PC-3 (cell line): ENCODE measurements at regions not wholly inside any gene's neighbourhood (a gene's known extent, or its start where the extent isn't known, plus 50 kb on each side); places are given as distances from the start of the nearest gene placed in this dataset.

Experiments used
- EZH2 ChIP-seq: fragments of 300-600 bp; sonication (generic); IDR thresholded peaks from one replicate; pipeline ENCODE4 v1.6.1; 2017; ENCODE audit warnings: antibody characterized with exemption, mild to moderate bottlenecking, low read length; ENCODE audit not compliant: unreplicated experiment
- EZH2phosphoT487 ChIP-seq: fragments of 300-600 bp; sonication (generic); IDR thresholded peaks from 2 replicates; pipeline ENCODE4 v1.6.1; 2018; ENCODE audit warnings: mild to moderate bottlenecking, antibody characterized with exemption, low read length, borderline replicate concordance
- TF ChIP-seq, protein P1 (sequence below): fragments of 300-600 bp; sonication (generic); conservative IDR thresholded peaks from 2 replicates; pipeline ENCODE4 v1.5.1; 2017; ENCODE audit warnings: antibody characterized with exemption, low read depth, mild to moderate bottlenecking, low read length

DNA sequence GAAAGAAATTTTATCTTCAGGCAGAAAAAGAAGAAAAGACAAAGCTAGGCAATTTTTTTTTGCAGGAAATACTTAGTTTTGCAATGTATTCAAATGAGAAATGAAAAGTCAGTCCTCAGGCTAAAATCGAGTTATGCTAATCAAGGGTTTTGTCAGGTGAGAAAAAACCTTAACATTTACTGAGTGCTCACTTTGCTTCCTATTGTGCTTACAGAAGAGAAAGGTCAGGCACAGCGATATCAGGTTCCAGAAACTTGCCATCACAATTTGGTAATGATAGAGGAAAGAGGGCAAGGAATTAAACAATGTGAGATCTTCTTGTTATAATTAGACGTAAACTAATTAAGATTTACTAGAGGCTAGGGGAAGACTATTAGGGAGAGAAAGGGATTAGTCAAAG is 431.7 kb upstream of the CTNND2 start:
- TF ChIP-seq, protein P1, sequence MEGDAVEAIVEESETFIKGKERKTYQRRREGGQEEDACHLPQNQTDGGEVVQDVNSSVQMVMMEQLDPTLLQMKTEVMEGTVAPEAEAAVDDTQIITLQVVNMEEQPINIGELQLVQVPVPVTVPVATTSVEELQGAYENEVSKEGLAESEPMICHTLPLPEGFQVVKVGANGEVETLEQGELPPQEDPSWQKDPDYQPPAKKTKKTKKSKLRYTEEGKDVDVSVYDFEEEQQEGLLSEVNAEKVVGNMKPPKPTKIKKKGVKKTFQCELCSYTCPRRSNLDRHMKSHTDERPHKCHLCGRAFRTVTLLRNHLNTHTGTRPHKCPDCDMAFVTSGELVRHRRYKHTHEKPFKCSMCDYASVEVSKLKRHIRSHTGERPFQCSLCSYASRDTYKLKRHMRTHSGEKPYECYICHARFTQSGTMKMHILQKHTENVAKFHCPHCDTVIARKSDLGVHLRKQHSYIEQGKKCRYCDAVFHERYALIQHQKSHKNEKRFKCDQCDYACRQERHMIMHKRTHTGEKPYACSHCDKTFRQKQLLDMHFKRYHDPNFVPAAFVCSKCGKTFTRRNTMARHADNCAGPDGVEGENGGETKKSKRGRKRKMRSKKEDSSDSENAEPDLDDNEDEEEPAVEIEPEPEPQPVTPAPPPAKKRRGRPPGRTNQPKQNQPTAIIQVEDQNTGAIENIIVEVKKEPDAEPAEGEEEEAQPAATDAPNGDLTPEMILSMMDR = no peak
- TF ChIP-seq EZH2phosphoT487 (no peak), EZH2 (no peak)
